ENCODE measurements at regions not wholly inside any gene's neighbourhood (a gene's known extent, or its start where the extent isn't known, plus 50 kb on each side); places are given as distances from the start of the nearest gene placed in this dataset.

DNA sequence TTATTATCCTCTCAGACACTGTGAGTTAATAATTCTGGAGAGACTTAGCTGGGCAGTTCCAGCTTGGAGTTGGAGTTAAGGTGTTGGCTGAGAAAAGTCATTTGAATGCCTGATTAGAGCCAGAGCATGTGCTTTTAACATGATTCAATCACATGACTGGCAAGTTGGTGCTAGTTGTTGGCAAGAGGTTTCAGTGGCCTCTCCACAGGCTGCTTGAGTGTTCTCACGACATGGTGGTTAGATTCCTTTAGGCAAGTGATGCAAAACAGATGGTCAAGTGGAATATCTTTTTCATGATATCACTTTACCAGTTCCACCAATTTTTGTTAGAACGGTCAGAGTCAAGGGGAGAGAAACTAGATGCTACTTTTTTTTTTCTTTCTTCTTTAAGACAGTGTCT is 262.7 kb upstream of the FN1 start:
- Mint-ChIP-seq H3K36me3 (ENCODE audit: low read depth) (no peaks in the 10 kb centered on the region), H3K4me3 (no peak overlapping the region), H3K9me3 (peaks cover 34% of the 10 kb centered on the region), H3K27ac (no peak overlapping the region), H3K27me3 (ENCODE audit: low read depth, poor library complexity) (peaks cover 6% of the 10 kb centered on the region), H3K4me1 (peaks cover 24% of the 10 kb centered on the region)
- DNase-seq = no peak
- no peak for TF ChIP-seq CTCF (IDR thresholded peaks at IDR 0.05)

GRCh38 chr2:215697496-215697895 is 261.6 kb upstream of the FN1 start:
- H3K4me1 Mint-ChIP-seq = peaks cover 29% of the 10 kb centered on the region
- TF ChIP-seq CTCF (IDR thresholded peaks at IDR 0.05) = no peak
- no peak overlapping the region for H3K27ac Mint-ChIP-seq
- H3K36me3 Mint-ChIP-seq (ENCODE audit: low read depth) = no peaks in the 10 kb centered on the region
- no peak overlapping the region for H3K4me3 Mint-ChIP-seq
- H3K9me3 Mint-ChIP-seq = peaks cover 34% of the 10 kb centered on the region
- DNase-seq = no peak
- H3K27me3 Mint-ChIP-seq (ENCODE audit: low read depth, poor library complexity) = peaks cover 4% of the 10 kb centered on the region

DNA sequence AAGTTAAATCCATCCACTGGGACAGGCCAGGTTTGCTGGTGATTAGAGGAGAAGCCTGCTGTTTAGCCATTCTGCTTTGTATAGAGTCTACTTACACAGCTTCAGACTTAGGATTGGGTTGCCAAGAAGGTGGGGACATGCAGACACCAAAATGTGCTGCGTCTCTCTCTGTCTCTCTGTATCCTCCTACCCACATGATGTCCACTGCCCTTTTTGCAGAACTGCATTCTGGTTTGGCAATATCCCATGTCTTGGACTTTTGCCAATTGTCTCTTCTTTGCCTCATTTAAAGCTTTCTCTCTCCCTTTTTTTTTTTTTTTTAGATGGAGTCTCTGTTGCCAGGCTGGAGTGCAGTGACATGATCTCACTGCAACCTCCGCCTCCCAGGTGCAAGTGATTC is 261.1 kb upstream of the FN1 start:
- H3K27me3 Mint-ChIP-seq (ENCODE audit: low read depth, poor library complexity) = peaks cover 4% of the 10 kb centered on the region
- DNase-seq = no peak
- no peak overlapping the region for H3K4me3 Mint-ChIP-seq
- H3K36me3 Mint-ChIP-seq (ENCODE audit: low read depth) = no peaks in the 10 kb centered on the region
- H3K27ac Mint-ChIP-seq = no peak overlapping the region
- H3K4me1 Mint-ChIP-seq = peaks cover 33% of the 10 kb centered on the region
- peaks cover 34% of the 10 kb centered on the region for H3K9me3 Mint-ChIP-seq
- no peak for TF ChIP-seq CTCF (IDR thresholded peaks at IDR 0.05)

DNA sequence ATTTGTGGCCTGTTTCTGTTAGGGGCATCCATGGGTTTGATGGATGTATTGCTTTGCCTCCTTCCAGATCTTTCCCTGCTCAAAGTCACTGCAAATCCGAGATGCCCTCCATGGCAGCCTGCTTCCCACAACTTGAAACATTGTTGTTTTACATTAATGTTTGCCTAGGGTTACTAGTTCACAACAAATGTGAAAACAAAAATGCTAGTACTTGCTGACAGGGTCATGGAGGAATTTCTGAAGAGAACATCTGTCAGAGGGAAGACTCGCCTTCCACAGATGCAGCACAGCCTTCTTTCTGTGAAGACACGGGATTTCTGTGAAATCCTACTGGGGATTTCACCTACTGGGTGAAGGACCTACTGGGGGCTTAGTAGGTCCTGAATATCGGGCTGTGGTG is 260.0 kb upstream of the FN1 start:
- Mint-ChIP-seq H3K27me3 (ENCODE audit: low read depth, poor library complexity) (peaks cover 4% of the 10 kb centered on the region), H3K27ac (no peak overlapping the region), H3K36me3 (ENCODE audit: low read depth) (no peaks in the 10 kb centered on the region), H3K4me3 (no peak overlapping the region), H3K9me3 (peaks cover 32% of the 10 kb centered on the region), H3K4me1 (peaks cover 34% of the 10 kb centered on the region)
- no peak for DNase-seq
- TF ChIP-seq CTCF (IDR thresholded peaks at IDR 0.05) = no peak

- peaks cover 24% of the 10 kb centered on the region for H3K9me3 Mint-ChIP-seq
Observed at GRCh38 chr2:215693999-215694580, 258.2 kb upstream of the FN1 start.

More at GRCh38 chr2:215693999-215694580, 258.2 kb upstream of the FN1 start:
- no peak for DNase-seq
- H3K27ac Mint-ChIP-seq = no peak overlapping the region
- no peak overlapping the region for H3K4me3 Mint-ChIP-seq
- TF ChIP-seq CTCF (IDR thresholded peaks at IDR 0.05) = no peak
- H3K27me3 Mint-ChIP-seq (ENCODE audit: low read depth, poor library complexity) = peaks cover 4% of the 10 kb centered on the region
- peaks cover 24% of the 10 kb centered on the region for H3K4me1 Mint-ChIP-seq
- no peaks in the 10 kb centered on the region for H3K36me3 Mint-ChIP-seq (ENCODE audit: low read depth)

All from nephron progenitor cell (in vitro differentiated cells).